Activated T-helper 2 cell treated with anti-CD3 and anti-CD28 coated beads, Interferon-gamma antibody, Interleukin-2, Interleukin-4, amounts not matched to agents 10 μg/mL and 5 μg/mL and 100 μg/mL, durations not matched to agents 14 hours and 24 hours and 36 hours (primary cell): ENCODE measurements at regions not wholly inside any gene's neighbourhood (a gene's known extent, or its start where the extent isn't known, plus 50 kb on each side); places are given as distances from the start of the nearest gene placed in this dataset.

ENCODE experiments used
- DNase-seq: peaks from one replicate; pipeline ENCODE4 v3.0.0; 2021; ENCODE audit warnings: low spot score
- H3K27ac Mint-ChIP-seq: one replicate; pipeline ENCODE4 v1.8.0; 2021; ENCODE audit warnings: mixed read lengths
- H3K27me3 Mint-ChIP-seq: one replicate; pipeline ENCODE4 v1.8.0; 2021; ENCODE audit warnings: low read depth, mixed read lengths
- H3K36me3 Mint-ChIP-seq: one replicate; pipeline ENCODE4 v1.8.0; 2021; ENCODE audit warnings: low read depth, mixed read lengths
- H3K4me1 Mint-ChIP-seq: one replicate; pipeline ENCODE4 v1.8.0; 2021; ENCODE audit warnings: low read depth, mixed read lengths
- H3K4me3 Mint-ChIP-seq: one replicate; pipeline ENCODE4 v1.8.0; 2021; ENCODE audit warnings: low read depth, mild to moderate bottlenecking, moderate library complexity, mixed read lengths
- H3K9me3 Mint-ChIP-seq: one replicate; pipeline ENCODE4 v1.8.0; 2021; ENCODE audit warnings: mixed read lengths
- intact Hi-C: fragments of 100-400 bp; cut with micrococcal nuclease; formaldehyde crosslinking; loops from one replicate; pipeline ENCODE4 v1.15.1; 2023

- no peak for DNase-seq
- Mint-ChIP-seq H3K36me3 (no peaks in the 10 kb centered on the region), H3K4me1 (no peaks in the 10 kb centered on the region), H3K27me3 (no peaks in the 10 kb centered on the region), H3K4me3 (no peak overlapping the region), H3K9me3 (no peaks in the 10 kb centered on the region), H3K27ac (no peak overlapping the region)
- intact Hi-C loops: no loop called here
Observed at GRCh38 chr20:6473197-6473596, 294.3 kb upstream of the BMP2 start.

GRCh38 chr20:6471871-6472270, 295.6 kb upstream of the BMP2 start:
- no peaks in the 10 kb centered on the region for H3K9me3 Mint-ChIP-seq
- no peaks in the 10 kb centered on the region for H3K27me3 Mint-ChIP-seq
- intact Hi-C loops: no loop called here
- H3K4me3 Mint-ChIP-seq: no peak overlapping the region
- no peak for DNase-seq
- H3K4me1 Mint-ChIP-seq: no peaks in the 10 kb centered on the region
- no peak overlapping the region for H3K27ac Mint-ChIP-seq
- H3K36me3 Mint-ChIP-seq: no peaks in the 10 kb centered on the region

GRCh38 chr20:6471110-6471647, 296.3 kb upstream of the BMP2 start:
- no peak for DNase-seq
- intact Hi-C loops: no loop called here
- H3K27me3 Mint-ChIP-seq: no peaks in the 10 kb centered on the region

GRCh38 chr20:6469695-6470094, 297.8 kb upstream of the BMP2 start:
- Mint-ChIP-seq H3K27me3 (no peaks in the 10 kb centered on the region), H3K36me3 (no peaks in the 10 kb centered on the region), H3K4me1 (no peaks in the 10 kb centered on the region), H3K27ac (no peak overlapping the region), H3K9me3 (no peaks in the 10 kb centered on the region), H3K4me3 (no peak overlapping the region)
- intact Hi-C loops: no loop called here
- no peak for DNase-seq

More at GRCh38 chr20:6471110-6471647, 296.3 kb upstream of the BMP2 start:
- no peak overlapping the region for H3K27ac Mint-ChIP-seq
- H3K36me3 Mint-ChIP-seq: no peaks in the 10 kb centered on the region
- no peaks in the 10 kb centered on the region for H3K4me1 Mint-ChIP-seq
- no peak overlapping the region for H3K4me3 Mint-ChIP-seq
- H3K9me3 Mint-ChIP-seq: no peaks in the 10 kb centered on the region

GRCh38 chr20:6468423-6469116, 298.9 kb upstream of the BMP2 start:
- Mint-ChIP-seq H3K4me3 (no peak overlapping the region), H3K27ac (no peak overlapping the region), H3K4me1 (no peaks in the 10 kb centered on the region), H3K9me3 (no peaks in the 10 kb centered on the region), H3K36me3 (no peaks in the 10 kb centered on the region), H3K27me3 (no peaks in the 10 kb centered on the region)
- intact Hi-C loops: no loop called here
- DNase-seq: no peak

GRCh38 chr20:6467562-6467961, 299.9 kb upstream of the BMP2 start:
- intact Hi-C loops: no loop called here
- H3K4me3 Mint-ChIP-seq: no peak overlapping the region
- DNase-seq: no peak
- no peak overlapping the region for H3K27ac Mint-ChIP-seq
- H3K9me3 Mint-ChIP-seq: no peaks in the 10 kb centered on the region
- no peaks in the 10 kb centered on the region for H3K36me3 Mint-ChIP-seq
- H3K27me3 Mint-ChIP-seq: no peaks in the 10 kb centered on the region
- H3K4me1 Mint-ChIP-seq: no peaks in the 10 kb centered on the region

GRCh38 chr20:6466075-6466810, 301.2 kb upstream of the BMP2 start:
- H3K27ac Mint-ChIP-seq: no peak overlapping the region
- H3K36me3 Mint-ChIP-seq: no peaks in the 10 kb centered on the region
- H3K9me3 Mint-ChIP-seq: no peaks in the 10 kb centered on the region
- no peaks in the 10 kb centered on the region for H3K4me1 Mint-ChIP-seq
- intact Hi-C loops: no loop called here
- no peak overlapping the region for H3K4me3 Mint-ChIP-seq
- no peak for DNase-seq
- H3K27me3 Mint-ChIP-seq: no peaks in the 10 kb centered on the region

GRCh38 chr20:6450841-6451240, 316.6 kb upstream of the BMP2 start:
- no peaks in the 10 kb centered on the region for H3K27me3 Mint-ChIP-seq
- no peak overlapping the region for H3K4me3 Mint-ChIP-seq
- intact Hi-C loops: no loop called here
- no peak for DNase-seq
- no peaks in the 10 kb centered on the region for H3K36me3 Mint-ChIP-seq
- H3K27ac Mint-ChIP-seq: no peak overlapping the region
- H3K9me3 Mint-ChIP-seq: no peaks in the 10 kb centered on the region
- H3K4me1 Mint-ChIP-seq: no peaks in the 10 kb centered on the region

- Mint-ChIP-seq H3K9me3 (peaks cover 3% of the 10 kb centered on the region), H3K4me1 (no peaks in the 10 kb centered on the region), H3K27ac (no peak overlapping the region), H3K36me3 (no peaks in the 10 kb centered on the region), H3K27me3 (no peaks in the 10 kb centered on the region), H3K4me3 (no peak overlapping the region)
- DNase-seq: no peak
- intact Hi-C loops: no loop called here
Observed at GRCh38 chr20:6440443-6440799, 317.6 kb upstream of the FERMT1 start.

GRCh38 chr20:6439737-6440442, 317.1 kb upstream of the FERMT1 start:
- Mint-ChIP-seq H3K4me3 (no peak overlapping the region), H3K4me1 (no peaks in the 10 kb centered on the region), H3K27me3 (no peaks in the 10 kb centered on the region), H3K36me3 (no peaks in the 10 kb centered on the region), H3K27ac (no peak overlapping the region), H3K9me3 (peaks cover 3% of the 10 kb centered on the region)
- intact Hi-C loops: no loop called here
- DNase-seq: no peak

GRCh38 chr20:6434131-6434530, 311.3 kb upstream of the FERMT1 start:
- Mint-ChIP-seq H3K4me3 (no peak overlapping the region), H3K27me3 (no peaks in the 10 kb centered on the region), H3K9me3 (peaks cover under 1% of the 10 kb centered on the region), H3K36me3 (no peaks in the 10 kb centered on the region), H3K27ac (no peak overlapping the region), H3K4me1 (no peaks in the 10 kb centered on the region)
- intact Hi-C loops: no loop called here
- DNase-seq: no peak

GRCh38 chr20:6430381-6430780, 307.6 kb upstream of the FERMT1 start:
- peaks cover 6% of the 10 kb centered on the region for H3K9me3 Mint-ChIP-seq
- intact Hi-C loops: no loop called here
- H3K27ac Mint-ChIP-seq: no peak overlapping the region
- no peak overlapping the region for H3K4me3 Mint-ChIP-seq
- no peak for DNase-seq
- no peaks in the 10 kb centered on the region for H3K27me3 Mint-ChIP-seq
- H3K36me3 Mint-ChIP-seq: no peaks in the 10 kb centered on the region
- no peaks in the 10 kb centered on the region for H3K4me1 Mint-ChIP-seq
